ENCODE measurements at regions not wholly inside any gene's neighbourhood (a gene's known extent, or its start where the extent isn't known, plus 50 kb on each side); places are given as distances from the start of the nearest gene placed in this dataset.

DNA sequence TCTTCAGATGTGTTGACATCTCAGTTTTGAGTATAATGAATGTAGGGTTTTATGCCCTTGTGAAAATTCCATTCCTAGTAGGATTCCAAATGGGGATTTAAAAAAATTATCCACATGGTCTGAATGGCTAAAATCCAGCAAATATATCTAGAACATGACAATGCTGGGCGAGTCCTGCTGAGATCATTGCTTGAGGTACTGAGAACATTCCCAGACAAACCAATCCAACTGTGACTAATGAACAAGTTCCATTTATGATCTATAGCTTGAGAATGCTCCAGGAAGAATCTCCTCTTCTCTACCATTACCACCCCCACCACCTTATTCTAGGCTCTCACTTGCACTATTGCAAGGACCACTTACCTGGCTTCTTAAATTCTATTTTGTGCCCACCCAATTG lies 77.2 kb upstream of the IL1RAPL2 start:
- H3K9me3 ChIP-seq (ENCODE audit: insufficient read depth, low read depth, low read length) = no peaks in the 10 kb centered on the region
- TF ChIP-seq, protein P1, sequence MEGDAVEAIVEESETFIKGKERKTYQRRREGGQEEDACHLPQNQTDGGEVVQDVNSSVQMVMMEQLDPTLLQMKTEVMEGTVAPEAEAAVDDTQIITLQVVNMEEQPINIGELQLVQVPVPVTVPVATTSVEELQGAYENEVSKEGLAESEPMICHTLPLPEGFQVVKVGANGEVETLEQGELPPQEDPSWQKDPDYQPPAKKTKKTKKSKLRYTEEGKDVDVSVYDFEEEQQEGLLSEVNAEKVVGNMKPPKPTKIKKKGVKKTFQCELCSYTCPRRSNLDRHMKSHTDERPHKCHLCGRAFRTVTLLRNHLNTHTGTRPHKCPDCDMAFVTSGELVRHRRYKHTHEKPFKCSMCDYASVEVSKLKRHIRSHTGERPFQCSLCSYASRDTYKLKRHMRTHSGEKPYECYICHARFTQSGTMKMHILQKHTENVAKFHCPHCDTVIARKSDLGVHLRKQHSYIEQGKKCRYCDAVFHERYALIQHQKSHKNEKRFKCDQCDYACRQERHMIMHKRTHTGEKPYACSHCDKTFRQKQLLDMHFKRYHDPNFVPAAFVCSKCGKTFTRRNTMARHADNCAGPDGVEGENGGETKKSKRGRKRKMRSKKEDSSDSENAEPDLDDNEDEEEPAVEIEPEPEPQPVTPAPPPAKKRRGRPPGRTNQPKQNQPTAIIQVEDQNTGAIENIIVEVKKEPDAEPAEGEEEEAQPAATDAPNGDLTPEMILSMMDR (conservative IDR thresholded peaks at IDR 0.05; ENCODE audit: low read length) = no peak
- TF ChIP-seq EZH2phosphoT487 (IDR thresholded peaks at IDR 0.05; ENCODE audit: borderline replicate concordance) = no peak
- no peaks in the 10 kb centered on the region for H4K20me1 ChIP-seq (ENCODE audit: insufficient read depth, low read length, poor library complexity, severe bottlenecking)
- H3K27me3 ChIP-seq (ENCODE audit: insufficient read depth, low read length, poor library complexity, severe bottlenecking) = no peaks in the 10 kb centered on the region
- H3F3A ChIP-seq (ENCODE audit: low read depth) = no peaks in the 10 kb centered on the region
- H3K9ac ChIP-seq (ENCODE audit: low read depth, low read length, poor library complexity, severe bottlenecking) = no peak overlapping the region
- no peaks in the 10 kb centered on the region for H3K4me1 ChIP-seq (ENCODE audit: insufficient read depth, low read length, poor library complexity, severe bottlenecking)
- H3K9me2 ChIP-seq (replicated peaks; ENCODE audit: low read depth, low read length) = no peaks in the 10 kb centered on the region
- H3K4me2 ChIP-seq (ENCODE audit: low read depth, low read length, poor library complexity, severe bottlenecking) = no peak overlapping the region
- no peak overlapping the region for H3K4me3 ChIP-seq (ENCODE audit: low read length, poor library complexity, severe bottlenecking)
- H2AFZ ChIP-seq (ENCODE audit: low read length) = no peak overlapping the region
- H3K36me3 ChIP-seq (ENCODE audit: insufficient read depth, low read length) = no peaks in the 10 kb centered on the region
- H3K79me2 ChIP-seq (ENCODE audit: insufficient read depth, low read length) = no peaks in the 10 kb centered on the region

DNA sequence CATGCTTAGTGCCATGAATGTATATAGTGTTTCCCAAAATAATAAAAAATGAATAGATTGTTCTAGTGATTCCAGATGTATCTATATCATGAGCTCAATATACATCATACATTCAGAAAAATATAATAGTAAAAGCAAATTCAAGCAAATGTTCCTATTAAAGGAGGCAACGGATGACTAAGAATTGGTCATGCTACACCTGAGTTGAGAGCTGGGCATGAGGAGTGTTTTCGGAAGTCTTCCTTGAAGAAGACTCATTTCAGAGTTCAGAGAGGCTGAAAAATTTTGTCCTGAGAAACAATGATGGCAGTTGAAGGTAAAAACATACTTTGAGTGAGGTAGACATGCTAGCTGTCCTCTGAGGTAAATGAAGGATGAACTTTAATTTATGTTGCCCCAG lies 79.3 kb upstream of the IL1RAPL2 start:
- Histone ChIP-seq H3K9ac (ENCODE audit: low read depth, low read length, poor library complexity, severe bottlenecking) (no peak overlapping the region), H3K9me2 (replicated peaks; ENCODE audit: low read depth, low read length) (no peaks in the 10 kb centered on the region), H3K36me3 (ENCODE audit: insufficient read depth, low read length) (no peaks in the 10 kb centered on the region), H3K4me1 (ENCODE audit: insufficient read depth, low read length, poor library complexity, severe bottlenecking) (no peaks in the 10 kb centered on the region), H4K20me1 (ENCODE audit: insufficient read depth, low read length, poor library complexity, severe bottlenecking) (no peaks in the 10 kb centered on the region), H3K79me2 (ENCODE audit: insufficient read depth, low read length) (no peaks in the 10 kb centered on the region), H3F3A (ENCODE audit: low read depth) (no peaks in the 10 kb centered on the region), H2AFZ (ENCODE audit: low read length) (no peak overlapping the region), H3K4me3 (ENCODE audit: low read length, poor library complexity, severe bottlenecking) (no peak overlapping the region), H3K27me3 (ENCODE audit: insufficient read depth, low read length, poor library complexity, severe bottlenecking) (no peaks in the 10 kb centered on the region), H3K4me2 (ENCODE audit: low read depth, low read length, poor library complexity, severe bottlenecking) (no peak overlapping the region), H3K9me3 (ENCODE audit: insufficient read depth, low read depth, low read length) (no peaks in the 10 kb centered on the region)
- TF ChIP-seq, protein P1 (conservative IDR thresholded peaks at IDR 0.05; ENCODE audit: low read length) = no peak
- no peak for TF ChIP-seq EZH2phosphoT487 (IDR thresholded peaks at IDR 0.05; ENCODE audit: borderline replicate concordance)

GRCh38 chrX:104482757-104483156 lies 83.2 kb upstream of the IL1RAPL2 start:
- Histone ChIP-seq H3K9me3 (ENCODE audit: insufficient read depth, low read depth, low read length) (no peaks in the 10 kb centered on the region), H3K4me3 (ENCODE audit: low read length, poor library complexity, severe bottlenecking) (no peak overlapping the region), H3F3A (ENCODE audit: low read depth) (no peaks in the 10 kb centered on the region), H3K9me2 (replicated peaks; ENCODE audit: low read depth, low read length) (no peaks in the 10 kb centered on the region), H3K4me1 (ENCODE audit: insufficient read depth, low read length, poor library complexity, severe bottlenecking) (no peaks in the 10 kb centered on the region), H4K20me1 (ENCODE audit: insufficient read depth, low read length, poor library complexity, severe bottlenecking) (no peaks in the 10 kb centered on the region), H3K9ac (ENCODE audit: low read depth, low read length, poor library complexity, severe bottlenecking) (no peak overlapping the region), H2AFZ (ENCODE audit: low read length) (no peak overlapping the region), H3K79me2 (ENCODE audit: insufficient read depth, low read length) (no peaks in the 10 kb centered on the region), H3K27me3 (ENCODE audit: insufficient read depth, low read length, poor library complexity, severe bottlenecking) (no peaks in the 10 kb centered on the region), H3K36me3 (ENCODE audit: insufficient read depth, low read length) (no peaks in the 10 kb centered on the region), H3K4me2 (ENCODE audit: low read depth, low read length, poor library complexity, severe bottlenecking) (no peak overlapping the region)
- TF ChIP-seq EZH2phosphoT487 (IDR thresholded peaks at IDR 0.05; ENCODE audit: borderline replicate concordance) = no peak
- TF ChIP-seq, protein P1 (conservative IDR thresholded peaks at IDR 0.05; ENCODE audit: low read length) = peak; percentile 41
